Neural progenitor cell (in vitro differentiated cells): ENCODE measurements at regions not wholly inside any gene's neighbourhood (a gene's known extent, or its start where the extent isn't known, plus 50 kb on each side); places are given as distances from the start of the nearest gene placed in this dataset.

Experiments used
- DNase-seq: peaks from one replicate; pipeline ENCODE4 v3.0.0-alpha.2; 2016; ENCODE audit warnings: low spot score
- H2AFZ ChIP-seq: fragments of 200-600 bp; sonication (generic); replicated peaks from 2 replicates; pipeline ENCODE4 v1.6.1; 2016; ENCODE audit warnings: antibody characterized with exemption
- H3F3A ChIP-seq: fragments of 200-600 bp; sonication (generic); 2 replicates; pipeline ENCODE4 v1.6.1; 2016; ENCODE audit warnings: antibody characterized with exemption, low read depth
- H3K27ac ChIP-seq: fragments of 200-600 bp; sonication (generic); 2 replicates; pipeline ENCODE4 v1.5.1; 2016; ENCODE audit warnings: mild to moderate bottlenecking
- H3K27me3 ChIP-seq: fragments of 200-600 bp; sonication (generic); 2 replicates; pipeline ENCODE4 v1.6.1; 2016; ENCODE audit warnings: mild to moderate bottlenecking, moderate library complexity
- H3K36me3 ChIP-seq: fragments of 200-600 bp; sonication (generic); 2 replicates; pipeline ENCODE4 v1.5.1; 2016
- H3K4me1 ChIP-seq: fragments of 200-600 bp; sonication (generic); 2 replicates; pipeline ENCODE4 v1.6.1; 2016; ENCODE audit warnings: mixed run types
- H3K4me2 ChIP-seq: fragments of 200-600 bp; sonication (generic); 2 replicates; pipeline ENCODE4 v1.6.1; 2016
- H3K4me3 ChIP-seq: fragments of 200-600 bp; sonication (generic); 2 replicates; pipeline ENCODE4 v1.5.1; 2016
- H3K79me2 ChIP-seq: fragments of 200-600 bp; sonication (generic); 2 replicates; pipeline ENCODE4 v1.6.1; 2016; ENCODE audit warnings: low read depth
- H3K9ac ChIP-seq: fragments of 200-600 bp; sonication (generic); 2 replicates; pipeline ENCODE4 v1.6.1; 2016
- H3K9me3 ChIP-seq: fragments of 200-600 bp; sonication (generic); 2 replicates; pipeline ENCODE4 v1.5.1; 2016; ENCODE audit warnings: low read depth
- H4K20me1 ChIP-seq: fragments of 200-600 bp; sonication (generic); 2 replicates; pipeline ENCODE4 v1.6.1; 2016; ENCODE audit warnings: low read depth
- H3K27ac Mint-ChIP-seq: 3 replicates; pipeline ENCODE4 v1.8.0; 2021; ENCODE audit warnings: mixed read lengths
- H3K27me3 Mint-ChIP-seq: 2 replicates; pipeline ENCODE4 v1.8.0; 2022; ENCODE audit warnings: low read depth, mild to moderate bottlenecking, inconsistent platforms, moderate library complexity, mixed read lengths; ENCODE audit not compliant: insufficient read depth
- H3K36me3 Mint-ChIP-seq: 3 replicates; pipeline ENCODE4 v1.8.0; 2021; ENCODE audit warnings: mixed read lengths
- H3K4me1 Mint-ChIP-seq: 3 replicates; pipeline ENCODE4 v1.8.0; 2021; ENCODE audit warnings: mixed read lengths
- H3K4me3 Mint-ChIP-seq: 3 replicates; pipeline ENCODE4 v1.8.0; 2021; ENCODE audit warnings: mild to moderate bottlenecking, moderate library complexity, mixed read lengths
- H3K9me3 Mint-ChIP-seq: 3 replicates; pipeline ENCODE4 v1.8.0; 2020; ENCODE audit warnings: mixed read lengths
- EZH2 ChIP-seq: fragments of 200-600 bp; sonication (generic); IDR thresholded peaks from 2 replicates; pipeline ENCODE4 v1.6.1; 2017; ENCODE audit warnings: antibody characterized with exemption, mild to moderate bottlenecking, moderate library complexity
- EZH2phosphoT487 ChIP-seq: fragments of 200-600 bp; sonication (generic); IDR thresholded peaks from 2 replicates; pipeline ENCODE4 v1.6.1; 2017; ENCODE audit warnings: antibody characterized with exemption
- TF ChIP-seq, protein P1 (sequence below): fragments of 200-600 bp; sonication (generic); IDR thresholded peaks from 2 replicates; pipeline ENCODE4 v1.5.1; 2017; ENCODE audit warnings: antibody characterized with exemption, mild to moderate bottlenecking

DNA sequence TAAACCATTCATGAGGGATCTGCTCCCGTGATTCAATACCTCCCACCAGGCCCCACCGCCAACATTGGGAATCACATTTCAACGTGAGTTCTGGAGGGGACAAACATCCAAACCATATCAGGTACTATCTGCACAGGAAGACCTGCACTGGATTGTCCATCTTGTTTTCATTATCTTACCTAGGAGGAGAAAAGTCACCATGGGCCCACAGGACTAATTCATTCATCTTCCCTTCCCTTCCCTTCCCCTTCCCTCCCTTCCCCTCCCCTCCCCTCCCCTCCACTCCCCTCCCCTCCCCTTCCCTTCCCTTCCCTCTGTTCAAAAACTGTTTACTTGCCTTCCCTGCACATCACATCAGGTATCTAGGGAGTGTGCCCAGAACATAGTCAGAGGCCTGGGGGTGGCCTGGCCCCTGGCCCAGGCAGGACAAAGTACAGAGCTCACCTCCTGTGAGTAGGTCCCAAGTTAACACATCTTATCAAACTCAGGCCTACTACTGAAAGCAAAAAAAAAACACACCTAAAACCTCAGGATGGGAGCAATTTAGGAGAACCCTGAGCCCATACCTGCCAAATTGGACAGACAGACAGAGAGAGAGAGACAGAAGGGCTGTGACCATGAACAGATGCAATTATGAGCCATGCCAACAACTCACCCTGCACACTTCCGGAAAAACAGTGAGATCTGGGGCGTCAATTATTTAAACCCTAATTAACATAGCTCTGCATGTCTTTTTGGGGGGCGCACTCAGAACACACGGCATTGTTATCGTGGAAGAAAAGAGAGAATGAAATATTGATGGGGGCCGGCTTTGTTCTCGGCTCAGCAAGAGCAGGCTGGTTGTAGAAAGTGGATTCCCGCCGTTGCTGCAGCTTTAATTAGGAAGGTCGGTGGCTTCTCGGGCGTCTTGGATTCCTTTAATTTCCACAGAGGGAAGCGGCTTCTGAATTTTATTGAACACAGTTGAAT is 151.2 kb downstream of the IRX5 start:
- no peak overlapping the region for H3K4me2 ChIP-seq
- no peaks in the 10 kb centered on the region for H3K27me3 ChIP-seq
- Mint-ChIP-seq H3K4me3 (no peak overlapping the region), H3K9me3 (no peaks in the 10 kb centered on the region), H3K4me1 (peaks cover 13% of the 10 kb centered on the region), H3K27ac (peak overlapping the region; percentile 90), H3K36me3 (no peaks in the 10 kb centered on the region), H3K27me3 (peaks cover 3% of the 10 kb centered on the region)
- H4K20me1 ChIP-seq: no peaks in the 10 kb centered on the region
- H3K4me1 ChIP-seq: peaks cover 5% of the 10 kb centered on the region
- TF ChIP-seq, protein P1, sequence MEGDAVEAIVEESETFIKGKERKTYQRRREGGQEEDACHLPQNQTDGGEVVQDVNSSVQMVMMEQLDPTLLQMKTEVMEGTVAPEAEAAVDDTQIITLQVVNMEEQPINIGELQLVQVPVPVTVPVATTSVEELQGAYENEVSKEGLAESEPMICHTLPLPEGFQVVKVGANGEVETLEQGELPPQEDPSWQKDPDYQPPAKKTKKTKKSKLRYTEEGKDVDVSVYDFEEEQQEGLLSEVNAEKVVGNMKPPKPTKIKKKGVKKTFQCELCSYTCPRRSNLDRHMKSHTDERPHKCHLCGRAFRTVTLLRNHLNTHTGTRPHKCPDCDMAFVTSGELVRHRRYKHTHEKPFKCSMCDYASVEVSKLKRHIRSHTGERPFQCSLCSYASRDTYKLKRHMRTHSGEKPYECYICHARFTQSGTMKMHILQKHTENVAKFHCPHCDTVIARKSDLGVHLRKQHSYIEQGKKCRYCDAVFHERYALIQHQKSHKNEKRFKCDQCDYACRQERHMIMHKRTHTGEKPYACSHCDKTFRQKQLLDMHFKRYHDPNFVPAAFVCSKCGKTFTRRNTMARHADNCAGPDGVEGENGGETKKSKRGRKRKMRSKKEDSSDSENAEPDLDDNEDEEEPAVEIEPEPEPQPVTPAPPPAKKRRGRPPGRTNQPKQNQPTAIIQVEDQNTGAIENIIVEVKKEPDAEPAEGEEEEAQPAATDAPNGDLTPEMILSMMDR: no peak
- TF ChIP-seq EZH2 (no peak), EZH2phosphoT487 (no peak)
- H3F3A ChIP-seq: no peaks in the 10 kb centered on the region
- H3K9me3 ChIP-seq: no peaks in the 10 kb centered on the region
- H3K27ac ChIP-seq: no peak overlapping the region
- H3K9ac ChIP-seq: no peak overlapping the region
- H3K36me3 ChIP-seq: no peaks in the 10 kb centered on the region
- H3K4me3 ChIP-seq: no peak overlapping the region
- no peaks in the 10 kb centered on the region for H3K79me2 ChIP-seq
- H2AFZ ChIP-seq: no peak overlapping the region
- no peak for DNase-seq

DNA sequence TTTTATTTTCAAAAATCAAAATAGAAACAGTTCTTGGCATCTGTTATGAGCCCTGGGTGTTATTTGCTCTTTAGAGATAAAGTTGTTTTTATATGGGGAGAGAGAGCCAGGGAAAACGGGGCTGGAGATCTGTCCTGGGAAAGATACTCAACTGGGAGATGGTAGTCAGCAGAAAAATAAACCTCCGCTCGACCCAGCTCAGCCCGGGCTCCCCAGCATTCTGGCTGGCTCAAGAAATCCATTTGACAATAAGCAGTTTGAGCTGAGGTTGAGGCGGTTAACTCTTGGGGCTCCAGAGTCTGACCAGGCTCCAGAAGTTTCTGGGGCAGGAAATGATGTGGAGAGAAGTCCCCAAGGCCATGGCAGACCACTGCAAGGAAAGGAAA is 151.9 kb downstream of the IRX5 start:
- H3K27ac Mint-ChIP-seq: peak overlapping the region; percentile 90
- H3K9me3 Mint-ChIP-seq: no peaks in the 10 kb centered on the region
- Histone ChIP-seq H3K79me2 (no peaks in the 10 kb centered on the region), H3K27ac (no peak overlapping the region), H3K4me2 (no peak overlapping the region), H3K9me3 (no peaks in the 10 kb centered on the region), H3F3A (no peaks in the 10 kb centered on the region), H3K36me3 (no peaks in the 10 kb centered on the region), H3K9ac (no peak overlapping the region), H4K20me1 (no peaks in the 10 kb centered on the region), H3K27me3 (no peaks in the 10 kb centered on the region), H3K4me1 (peaks cover 5% of the 10 kb centered on the region), H3K4me3 (no peak overlapping the region), H2AFZ (no peak overlapping the region)
- no peaks in the 10 kb centered on the region for H3K36me3 Mint-ChIP-seq
- DNase-seq: no peak
- peaks cover 3% of the 10 kb centered on the region for H3K27me3 Mint-ChIP-seq
- TF ChIP-seq, protein P1: no peak
- TF ChIP-seq EZH2 (no peak), EZH2phosphoT487 (no peak)
- no peak overlapping the region for H3K4me3 Mint-ChIP-seq
- H3K4me1 Mint-ChIP-seq: peaks cover 14% of the 10 kb centered on the region

DNA sequence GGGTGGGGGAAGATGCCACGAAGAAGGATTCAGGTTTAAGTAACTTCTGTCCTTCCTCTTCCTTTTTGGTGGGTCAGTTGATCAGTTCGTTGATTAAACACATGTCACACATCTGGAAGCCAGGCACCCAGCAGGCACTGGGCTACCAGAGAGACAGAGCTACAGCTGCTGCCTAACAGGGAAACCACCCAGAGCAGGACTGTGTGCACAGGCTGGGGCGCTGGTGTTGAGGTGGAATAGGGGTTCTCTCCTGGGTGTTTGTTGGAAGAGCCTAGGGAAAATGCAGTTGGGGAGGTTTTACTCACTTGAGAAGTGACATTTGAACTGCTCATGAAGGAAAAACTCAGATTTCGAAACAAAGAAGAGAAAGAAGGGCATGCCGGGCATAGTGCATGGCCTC is 152.4 kb downstream of the IRX5 start:
- Mint-ChIP-seq H3K4me3 (no peak overlapping the region), H3K4me1 (peaks cover 14% of the 10 kb centered on the region), H3K9me3 (no peaks in the 10 kb centered on the region), H3K36me3 (no peaks in the 10 kb centered on the region), H3K27ac (peak overlapping the region; percentile 70), H3K27me3 (peaks cover 3% of the 10 kb centered on the region)
- Histone ChIP-seq H3K4me2 (no peak overlapping the region), H2AFZ (no peak overlapping the region), H4K20me1 (no peaks in the 10 kb centered on the region), H3K27me3 (no peaks in the 10 kb centered on the region), H3K9ac (no peak overlapping the region), H3K27ac (no peak overlapping the region), H3K36me3 (no peaks in the 10 kb centered on the region), H3F3A (no peaks in the 10 kb centered on the region), H3K4me1 (peaks cover 5% of the 10 kb centered on the region), H3K9me3 (no peaks in the 10 kb centered on the region), H3K79me2 (no peaks in the 10 kb centered on the region), H3K4me3 (no peak overlapping the region)
- no peak for TF ChIP-seq EZH2
- no peak for TF ChIP-seq EZH2phosphoT487
- TF ChIP-seq, protein P1: no peak
- no peak for DNase-seq
